GOT3 (cell line): ENCODE measurements at regions not wholly inside any gene's neighbourhood (a gene's known extent, or its start where the extent isn't known, plus 50 kb on each side); places are given as distances from the start of the nearest gene placed in this dataset.

Experiments used
- DNase-seq: peaks from one replicate; lab custom pipeline; 2025; ENCODE audit warnings: mixed read lengths; lab: John Stamatoyannopoulos, UW

- DNase-seq, result no peak
Measured at GRCh38 chrX:40485102-40485826, 95.5 kb upstream of the ATP6AP2 start.

- no peak for DNase-seq
Measured at GRCh38 chrX:40484408-40485091, 96.2 kb upstream of the ATP6AP2 start.

GRCh38 chrX:40483502-40483901, 97.3 kb upstream of the ATP6AP2 start:
- no peak for DNase-seq

GRCh38 chrX:40479777-40480318, 100.9 kb upstream of the ATP6AP2 start:
- no peak for DNase-seq

- no peak for DNase-seq
Measured at GRCh38 chrX:40478474-40479065, 102.2 kb upstream of the ATP6AP2 start.

GRCh38 chrX:40476958-40477357, 103.8 kb upstream of the ATP6AP2 start:
- DNase-seq, result no peak

- DNase-seq, result no peak
Measured at GRCh38 chrX:40474645-40475044, 106.1 kb upstream of the ATP6AP2 start.

GRCh38 chrX:40474205-40474626, 106.6 kb upstream of the ATP6AP2 start:
- no peak for DNase-seq

- no peak for DNase-seq
Measured at GRCh38 chrX:40473460-40474204, 107.1 kb upstream of the ATP6AP2 start.

- DNase-seq, result no peak
Measured at GRCh38 chrX:40471965-40472648, 108.7 kb upstream of the ATP6AP2 start.

GRCh38 chrX:40470830-40471429, 109.8 kb upstream of the ATP6AP2 start:
- no peak for DNase-seq

GRCh38 chrX:40469316-40469715, 111.5 kb upstream of the ATP6AP2 start:
- DNase-seq, result no peak

GRCh38 chrX:40468033-40468846, 112.5 kb upstream of the ATP6AP2 start:
- no peak for DNase-seq

GRCh38 chrX:40467454-40467853, 113.3 kb upstream of the ATP6AP2 start:
- no peak for DNase-seq

GRCh38 chrX:40465735-40466551, 114.8 kb upstream of the ATP6AP2 start:
- no peak for DNase-seq

GRCh38 chrX:40462795-40463194, 118.0 kb upstream of the ATP6AP2 start:
- DNase-seq, result no peak

GRCh38 chrX:40460926-40461325, 119.8 kb upstream of the ATP6AP2 start:
- DNase-seq, result no peak

GRCh38 chrX:40459571-40460158, 121.1 kb upstream of the ATP6AP2 start:
- DNase-seq, result no peak

- no peak for DNase-seq
Measured at GRCh38 chrX:40457406-40457805, 123.4 kb upstream of the ATP6AP2 start.
